NOMO-1 treated with DMSO at 0.1 percent for 48 hours (cell line): ENCODE measurements at regions not wholly inside any gene's neighbourhood (a gene's known extent, or its start where the extent isn't known, plus 50 kb on each side); places are given as distances from the start of the nearest gene placed in this dataset.

ENCODE experiments used
- DNase-seq: peaks from one replicate; lab custom pipeline; 2025; ENCODE audit not compliant: unreplicated experiment; lab: John Stamatoyannopoulos, UW

- DNase-seq, result no peak
Measured at GRCh38 chr1:87765057-87765680, 436.5 kb downstream of the LMO4 start.

- DNase-seq, result no peak
Measured at GRCh38 chr1:87765681-87766070, 437.0 kb downstream of the LMO4 start.

- DNase-seq, result no peak
Measured at GRCh38 chr1:87766737-87767136, 438.1 kb downstream of the LMO4 start.

- DNase-seq, result no peak
Measured at GRCh38 chr1:87778896-87779295, 450.2 kb downstream of the LMO4 start.

- no peak for DNase-seq
Measured at GRCh38 chr1:87781554-87781953, 452.9 kb downstream of the LMO4 start.

- no peak for DNase-seq
Measured at GRCh38 chr1:87783315-87783714, 454.6 kb downstream of the LMO4 start.

GRCh38 chr1:87785386-87785785 is 456.7 kb downstream of the LMO4 start:
- peak; percentile 36 for DNase-seq

- DNase-seq, result no peak
Measured at GRCh38 chr1:87786229-87786628, 457.5 kb downstream of the LMO4 start.

- DNase-seq, result no peak
Measured at GRCh38 chr1:87786861-87787545, 458.3 kb downstream of the LMO4 start.

- no peak for DNase-seq
Measured at GRCh38 chr1:87787551-87787950, 458.9 kb downstream of the LMO4 start.

- peak; percentile 6 for DNase-seq
Measured at GRCh38 chr1:87790756-87791155, 462.1 kb downstream of the LMO4 start.

- DNase-seq, result no peak
Measured at GRCh38 chr1:87791931-87792740, 463.5 kb downstream of the LMO4 start.

GRCh38 chr1:87794788-87795614 is 466.3 kb downstream of the LMO4 start:
- no peak for DNase-seq

GRCh38 chr1:87795615-87796337 is 467.1 kb downstream of the LMO4 start:
- no peak for DNase-seq

GRCh38 chr1:87796471-87796901 is 467.8 kb downstream of the LMO4 start:
- no peak for DNase-seq

GRCh38 chr1:87799451-87799850 is 470.8 kb downstream of the LMO4 start:
- no peak for DNase-seq

GRCh38 chr1:87800006-87800405 is 471.3 kb downstream of the LMO4 start:
- DNase-seq, result no peak

- DNase-seq, result no peak
Measured at GRCh38 chr1:87803375-87803774, 474.7 kb downstream of the LMO4 start.

- DNase-seq, result no peak
Measured at GRCh38 chr1:87804128-87804527, 475.4 kb downstream of the LMO4 start.

- DNase-seq, result no peak
Measured at GRCh38 chr1:87805666-87806378, 477.1 kb downstream of the LMO4 start.
